NT2/D1 (cell line): ENCODE measurements at regions not wholly inside any gene's neighbourhood (a gene's known extent, or its start where the extent isn't known, plus 50 kb on each side); places are given as distances from the start of the nearest gene placed in this dataset.

Source experiments
- SUZ12 ChIP-seq: IDR thresholded peaks from 2 replicates; pipeline ENCODE4 v1.6.1; 2011; ENCODE audit not compliant: insufficient read length, insufficient read depth; ENCODE audit errors: extremely low read depth
- YY1 ChIP-seq: IDR thresholded peaks from 2 replicates; pipeline ENCODE4 v1.6.1; 2011; ENCODE audit not compliant: insufficient read length, insufficient read depth

DNA sequence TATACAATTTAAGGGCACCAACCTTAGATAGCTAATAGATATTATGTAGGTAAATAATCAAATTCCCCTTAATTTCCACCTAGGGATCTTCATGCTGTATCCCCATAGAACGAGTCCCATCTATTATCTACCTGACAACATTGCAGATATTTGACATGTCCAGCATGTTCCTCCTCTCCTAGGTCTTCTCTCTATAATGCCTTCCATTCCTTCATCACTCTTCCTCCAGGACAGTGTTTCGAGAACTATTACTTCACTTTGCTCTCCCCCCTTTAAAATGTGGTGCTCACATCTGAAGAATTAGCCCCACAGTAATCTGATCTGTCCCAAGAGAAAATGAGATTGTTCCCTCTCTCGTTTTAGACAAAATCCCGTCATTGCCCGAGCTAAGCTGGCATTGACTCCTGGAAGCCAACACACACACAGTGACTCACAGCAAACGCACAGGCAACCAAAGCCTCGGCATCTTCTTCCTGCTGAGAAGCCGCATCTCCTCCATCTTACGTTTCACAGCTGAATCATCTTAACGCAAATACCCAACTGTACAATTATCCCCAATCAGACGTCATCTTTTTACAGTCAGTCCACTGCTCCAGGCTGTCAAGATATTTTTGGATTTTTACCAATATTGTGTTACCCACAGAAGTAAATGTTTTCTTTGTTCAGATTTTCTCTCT is 162.9 kb upstream of the AGAP1 start:
- TF ChIP-seq SUZ12 (no peak), YY1 (no peak)
